ENCODE measurements at regions not wholly inside any gene's neighbourhood (a gene's known extent, or its start where the extent isn't known, plus 50 kb on each side); places are given as distances from the start of the nearest gene placed in this dataset.

- Histone ChIP-seq H4K20me1 (ENCODE audit: insufficient read depth) (no peaks in the 10 kb centered on the region), H3K4me2 (no peak overlapping the region), H3K27ac (ENCODE audit: low read depth in 2 of 2, low read length in 1 of 2) (no peak overlapping the region; a peak in 1 of 4 replicates), H3K36me3 (replicated peaks in 1 of 2; ENCODE audit: control insufficient read depth in 1 of 2, insufficient read depth in 2 of 2, low read length in 1 of 2) (no peaks in the 10 kb centered on the region), H2AFZ (ENCODE audit: low read depth) (no peak overlapping the region), H3K4me3 (ENCODE audit: low read depth in 2 of 2, low read length in 1 of 2) (no peak overlapping the region), H3K9me3 (no peaks in the 10 kb centered on the region), H3K27me3 (ENCODE audit: insufficient read depth) (no peaks in the 10 kb centered on the region), H3K79me2 (ENCODE audit: insufficient read depth) (no peaks in the 10 kb centered on the region), H3K9ac (no peak overlapping the region), H3F3A (replicated peaks; ENCODE audit: insufficient read depth) (no peaks in the 10 kb centered on the region), H3K9me2 (no peaks in the 10 kb centered on the region), H3K4me1 (ENCODE audit: control insufficient read depth in 1 of 2, insufficient read depth in 2 of 2, low read depth in 1 of 2, low read length in 1 of 2) (peaks cover 0 to 12% of the 10 kb centered on the region in 2 experiments; a peak in 2 of 4 replicates)
- no peak for DNase-seq
- 83% methylated on average over 7 of the region's 7 CpGs for WGBS (ENCODE audit: low lambda C conversion rate)
- POLR2A ChIA-PET: no interaction called here
- CTCF ChIA-PET: interaction anchor here (1.1 to 2.7 kb wide), 4 partner anchors 17 to 241 kb away, joined by 3 to 12 read pairs (median 4); no protein-coding TSS in a partner anchor
- TF ChIP-seq, protein P1, sequence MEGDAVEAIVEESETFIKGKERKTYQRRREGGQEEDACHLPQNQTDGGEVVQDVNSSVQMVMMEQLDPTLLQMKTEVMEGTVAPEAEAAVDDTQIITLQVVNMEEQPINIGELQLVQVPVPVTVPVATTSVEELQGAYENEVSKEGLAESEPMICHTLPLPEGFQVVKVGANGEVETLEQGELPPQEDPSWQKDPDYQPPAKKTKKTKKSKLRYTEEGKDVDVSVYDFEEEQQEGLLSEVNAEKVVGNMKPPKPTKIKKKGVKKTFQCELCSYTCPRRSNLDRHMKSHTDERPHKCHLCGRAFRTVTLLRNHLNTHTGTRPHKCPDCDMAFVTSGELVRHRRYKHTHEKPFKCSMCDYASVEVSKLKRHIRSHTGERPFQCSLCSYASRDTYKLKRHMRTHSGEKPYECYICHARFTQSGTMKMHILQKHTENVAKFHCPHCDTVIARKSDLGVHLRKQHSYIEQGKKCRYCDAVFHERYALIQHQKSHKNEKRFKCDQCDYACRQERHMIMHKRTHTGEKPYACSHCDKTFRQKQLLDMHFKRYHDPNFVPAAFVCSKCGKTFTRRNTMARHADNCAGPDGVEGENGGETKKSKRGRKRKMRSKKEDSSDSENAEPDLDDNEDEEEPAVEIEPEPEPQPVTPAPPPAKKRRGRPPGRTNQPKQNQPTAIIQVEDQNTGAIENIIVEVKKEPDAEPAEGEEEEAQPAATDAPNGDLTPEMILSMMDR (IDR thresholded peaks at IDR 0.05): no peak
- TF ChIP-seq RXRA (IDR thresholded peaks at IDR 0.05; ENCODE audit: borderline replicate concordance, low read depth): no peak
- no peak for TF ChIP-seq ELF1 (IDR thresholded peaks at IDR 0.05)
- TF ChIP-seq, protein P2, sequence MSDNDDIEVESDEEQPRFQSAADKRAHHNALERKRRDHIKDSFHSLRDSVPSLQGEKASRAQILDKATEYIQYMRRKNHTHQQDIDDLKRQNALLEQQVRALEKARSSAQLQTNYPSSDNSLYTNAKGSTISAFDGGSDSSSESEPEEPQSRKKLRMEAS (IDR thresholded peaks at IDR 0.05; ENCODE audit: low read depth): no peak
- no peak for TF ChIP-seq CHD2 (IDR thresholded peaks at IDR 0.05; ENCODE audit: low read length, partially characterized antibody)
- TF ChIP-seq, protein P3, sequence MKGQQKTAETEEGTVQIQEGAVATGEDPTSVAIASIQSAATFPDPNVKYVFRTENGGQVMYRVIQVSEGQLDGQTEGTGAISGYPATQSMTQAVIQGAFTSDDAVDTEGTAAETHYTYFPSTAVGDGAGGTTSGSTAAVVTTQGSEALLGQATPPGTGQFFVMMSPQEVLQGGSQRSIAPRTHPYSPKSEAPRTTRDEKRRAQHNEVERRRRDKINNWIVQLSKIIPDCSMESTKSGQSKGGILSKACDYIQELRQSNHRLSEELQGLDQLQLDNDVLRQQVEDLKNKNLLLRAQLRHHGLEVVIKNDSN (IDR thresholded peaks at IDR 0.05; ENCODE audit: borderline replicate concordance, low read depth): no peak
- TF ChIP-seq TEAD4 (IDR thresholded peaks at IDR 0.05; ENCODE audit: borderline replicate concordance, insufficient read depth): no peak
- no peak for TF ChIP-seq RAD21 (IDR thresholded peaks at IDR 0.05; ENCODE audit: low read length)
- no peak for TF ChIP-seq NRF1 (IDR thresholded peaks at IDR 0.05; ENCODE audit: low read depth, low read length)
- no peak for TF ChIP-seq POLR2AphosphoS5 (IDR thresholded peaks at IDR 0.05; ENCODE audit: low read depth, low read length)
- TF ChIP-seq SIN3A (IDR thresholded peaks at IDR 0.05; ENCODE audit: borderline replicate concordance, low read depth, low read length): no peak
- TF ChIP-seq USF2 (IDR thresholded peaks at IDR 0.05; ENCODE audit: borderline replicate concordance, low read depth, low read length): no peak
- no peak for TF ChIP-seq YY1 (IDR thresholded peaks at IDR 0.05; ENCODE audit: low read depth)
These were observed 302.2 kb downstream of the TUSC7 start for GRCh38 chr3:117011687-117012250.

DNA sequence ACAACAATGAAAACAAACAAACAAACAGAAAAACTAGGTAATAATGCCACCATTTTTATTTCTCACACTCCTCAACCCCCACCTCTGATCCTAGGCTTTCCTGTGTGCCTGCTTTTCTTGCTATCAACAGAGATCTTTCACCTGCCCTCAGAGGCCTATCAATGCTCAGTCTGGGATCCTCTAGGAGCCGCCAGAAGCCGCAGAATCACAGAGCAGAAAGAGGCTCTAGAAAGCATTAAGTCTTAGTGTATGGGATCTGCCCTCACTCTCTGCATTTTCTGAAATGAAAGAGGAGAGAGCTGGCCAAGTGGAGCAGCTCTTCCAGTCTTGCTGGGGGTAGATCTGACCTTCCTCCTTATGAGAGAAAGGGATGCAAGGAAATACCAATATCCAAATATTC is 306.8 kb downstream of the TUSC7 start:
- Histone ChIP-seq H3K4me1 (ENCODE audit: control insufficient read depth in 1 of 2, insufficient read depth in 2 of 2, low read depth in 1 of 2, low read length in 1 of 2) (peaks cover 0 to 27% of the 10 kb centered on the region in 2 experiments; a peak in 2 of 4 replicates), H3K9ac (no peak overlapping the region), H3K4me2 (no peak overlapping the region), H3F3A (replicated peaks; ENCODE audit: insufficient read depth) (no peaks in the 10 kb centered on the region), H3K9me3 (no peaks in the 10 kb centered on the region), H3K9me2 (no peaks in the 10 kb centered on the region), H3K27me3 (ENCODE audit: insufficient read depth) (no peaks in the 10 kb centered on the region), H3K36me3 (replicated peaks in 1 of 2; ENCODE audit: control insufficient read depth in 1 of 2, insufficient read depth in 2 of 2, low read length in 1 of 2) (no peaks in the 10 kb centered on the region), H4K20me1 (ENCODE audit: insufficient read depth) (no peaks in the 10 kb centered on the region), H2AFZ (ENCODE audit: low read depth) (no peak overlapping the region), H3K79me2 (ENCODE audit: insufficient read depth) (no peaks in the 10 kb centered on the region), H3K4me3 (ENCODE audit: low read depth in 2 of 2, low read length in 1 of 2) (no peak overlapping the region), H3K27ac (ENCODE audit: low read depth in 2 of 2, low read length in 1 of 2) (peak overlapping the region in 1 of 2 experiments; percentile 34; a peak in 2 of 4 replicates)
- TF ChIP-seq MXI1 (IDR thresholded peaks at IDR 0.05; ENCODE audit: low read depth, low read length): no peak
- peak; percentile 30 for TF ChIP-seq RAD21 (IDR thresholded peaks at IDR 0.05; ENCODE audit: low read length)
- no peak for TF ChIP-seq RXRA (IDR thresholded peaks at IDR 0.05; ENCODE audit: borderline replicate concordance, low read depth)
- 0 out of 2 replicates have a peak, but pooled peaks have one; percentile 3 for TF ChIP-seq SMC3 (IDR thresholded peaks at IDR 0.05; ENCODE audit: low read depth, low read length)
- no peak for TF ChIP-seq TEAD4 (IDR thresholded peaks at IDR 0.05; ENCODE audit: borderline replicate concordance, insufficient read depth)
- TF ChIP-seq, protein P4, sequence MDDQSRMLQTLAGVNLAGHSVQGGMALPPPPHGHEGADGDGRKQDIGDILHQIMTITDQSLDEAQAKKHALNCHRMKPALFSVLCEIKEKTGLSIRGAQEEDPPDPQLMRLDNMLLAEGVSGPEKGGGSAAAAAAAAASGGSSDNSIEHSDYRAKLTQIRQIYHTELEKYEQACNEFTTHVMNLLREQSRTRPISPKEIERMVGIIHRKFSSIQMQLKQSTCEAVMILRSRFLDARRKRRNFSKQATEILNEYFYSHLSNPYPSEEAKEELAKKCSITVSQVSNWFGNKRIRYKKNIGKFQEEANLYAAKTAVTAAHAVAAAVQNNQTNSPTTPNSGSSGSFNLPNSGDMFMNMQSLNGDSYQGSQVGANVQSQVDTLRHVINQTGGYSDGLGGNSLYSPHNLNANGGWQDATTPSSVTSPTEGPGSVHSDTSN (IDR thresholded peaks at IDR 0.05): no peak
- TF ChIP-seq MEF2A (IDR thresholded peaks at IDR 0.05; ENCODE audit: borderline replicate concordance, low read depth): no peak
- CTCF ChIA-PET: interaction anchor here (0.6 to 2.3 kb wide), 4 partner anchors 25 to 423 kb away, joined by 3 to 5 read pairs (median 4); no protein-coding TSS in a partner anchor
- POLR2A ChIA-PET: no interaction called here
- no peak for DNase-seq
- WGBS (ENCODE audit: low lambda C conversion rate): 80% methylated on average over 2 of the region's 2 CpGs
